Progenitor cell of endocrine pancreas (in vitro differentiated cells): ENCODE measurements at regions not wholly inside any gene's neighbourhood (a gene's known extent, or its start where the extent isn't known, plus 50 kb on each side); places are given as distances from the start of the nearest gene placed in this dataset.
"Not testable (repeated sequence)": the region's sequence is repeated elsewhere in the genome, so short reads cannot be mapped to it uniquely, and the experiment has no call there.

Experiments
- DNase-seq: peaks from one replicate; pipeline ENCODE4 v3.0.0; 2021; ENCODE audit warnings: low spot score; ENCODE audit not compliant: unreplicated experiment
- H3K27ac Mint-ChIP-seq: 2 replicates; pipeline ENCODE4 v1.8.0; 2021; ENCODE audit warnings: mild to moderate bottlenecking, moderate library complexity, mixed read lengths
- H3K27me3 Mint-ChIP-seq: 2 replicates; pipeline ENCODE4 v1.8.0; 2021; ENCODE audit warnings: mixed read lengths
- H3K36me3 Mint-ChIP-seq: 2 replicates; pipeline ENCODE4 v1.8.0; 2022; ENCODE audit warnings: mixed read lengths; ENCODE audit not compliant: insufficient read depth
- H3K4me1 Mint-ChIP-seq: 2 replicates; pipeline ENCODE4 v1.8.0; 2021; ENCODE audit warnings: low read depth, mixed read lengths
- H3K4me3 Mint-ChIP-seq: 2 replicates; pipeline ENCODE4 v1.8.0; 2021; ENCODE audit warnings: low read depth, mild to moderate bottlenecking, moderate library complexity, mixed read lengths
- H3K9me3 Mint-ChIP-seq: 2 replicates; pipeline ENCODE4 v1.8.0; 2021; ENCODE audit warnings: low read depth, mixed read lengths
- TF ChIP-seq, protein P1 (sequence below): fragments of 200-600 bp; sonication (generic); IDR thresholded peaks from one replicate; pipeline ENCODE4 v1.5.0; 2021; ENCODE audit warnings: antibody characterized with exemption, mild to moderate bottlenecking; ENCODE audit not compliant: unreplicated experiment

DNA sequence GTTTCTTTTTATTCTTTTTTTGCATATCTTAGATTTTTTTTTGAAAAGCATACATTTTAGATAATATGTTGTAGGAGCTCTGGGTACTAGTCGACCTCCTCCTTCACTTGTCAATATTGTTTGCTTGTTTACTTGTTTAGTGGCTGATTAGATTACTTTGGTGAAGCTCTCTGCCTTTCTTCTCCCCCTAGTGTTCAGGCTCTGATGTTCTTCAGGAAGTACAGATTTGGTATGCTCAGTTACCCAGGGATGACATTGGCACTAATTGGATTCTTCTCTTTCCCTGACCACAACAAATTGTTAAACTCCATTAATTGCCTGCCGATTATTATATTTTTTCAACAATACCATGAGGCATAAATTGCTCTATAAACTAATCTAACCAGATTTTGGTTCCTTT is 491.2 kb downstream of the SUCLG1 start:
- Mint-ChIP-seq H3K9me3 (peaks cover 4% of the 10 kb centered on the region), H3K27me3 (no peaks in the 10 kb centered on the region), H3K4me1 (peaks cover 2% of the 10 kb centered on the region), H3K27ac (no peak overlapping the region), H3K36me3 (no peaks in the 10 kb centered on the region), H3K4me3 (no peak overlapping the region)
- TF ChIP-seq, protein P1, sequence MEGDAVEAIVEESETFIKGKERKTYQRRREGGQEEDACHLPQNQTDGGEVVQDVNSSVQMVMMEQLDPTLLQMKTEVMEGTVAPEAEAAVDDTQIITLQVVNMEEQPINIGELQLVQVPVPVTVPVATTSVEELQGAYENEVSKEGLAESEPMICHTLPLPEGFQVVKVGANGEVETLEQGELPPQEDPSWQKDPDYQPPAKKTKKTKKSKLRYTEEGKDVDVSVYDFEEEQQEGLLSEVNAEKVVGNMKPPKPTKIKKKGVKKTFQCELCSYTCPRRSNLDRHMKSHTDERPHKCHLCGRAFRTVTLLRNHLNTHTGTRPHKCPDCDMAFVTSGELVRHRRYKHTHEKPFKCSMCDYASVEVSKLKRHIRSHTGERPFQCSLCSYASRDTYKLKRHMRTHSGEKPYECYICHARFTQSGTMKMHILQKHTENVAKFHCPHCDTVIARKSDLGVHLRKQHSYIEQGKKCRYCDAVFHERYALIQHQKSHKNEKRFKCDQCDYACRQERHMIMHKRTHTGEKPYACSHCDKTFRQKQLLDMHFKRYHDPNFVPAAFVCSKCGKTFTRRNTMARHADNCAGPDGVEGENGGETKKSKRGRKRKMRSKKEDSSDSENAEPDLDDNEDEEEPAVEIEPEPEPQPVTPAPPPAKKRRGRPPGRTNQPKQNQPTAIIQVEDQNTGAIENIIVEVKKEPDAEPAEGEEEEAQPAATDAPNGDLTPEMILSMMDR = peak; percentile 41
- no peak for DNase-seq

DNA sequence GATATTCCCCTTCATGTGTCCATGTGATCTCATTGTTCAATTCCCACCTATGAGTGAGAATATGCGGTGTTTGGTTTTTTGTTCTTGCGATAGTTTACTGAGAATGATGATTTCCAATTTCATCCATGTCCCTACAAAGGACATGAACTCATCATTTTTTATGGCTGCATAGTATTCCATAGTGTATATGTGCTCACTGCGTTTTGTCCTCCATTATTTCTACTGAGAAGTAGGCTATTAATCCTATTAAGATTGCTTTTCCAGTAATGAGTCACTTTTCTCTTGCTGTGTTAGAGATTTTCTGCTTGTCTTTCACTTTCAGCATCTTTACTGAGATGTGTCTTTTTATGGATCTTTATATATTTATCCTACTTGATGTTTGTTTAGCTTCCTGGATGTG is 492.1 kb downstream of the SUCLG1 start:
- not testable (repeated sequence) for H3K36me3 Mint-ChIP-seq, H3K27ac Mint-ChIP-seq, DNase-seq, H3K4me3 Mint-ChIP-seq, H3K27me3 Mint-ChIP-seq, H3K4me1 Mint-ChIP-seq, H3K9me3 Mint-ChIP-seq

DNA sequence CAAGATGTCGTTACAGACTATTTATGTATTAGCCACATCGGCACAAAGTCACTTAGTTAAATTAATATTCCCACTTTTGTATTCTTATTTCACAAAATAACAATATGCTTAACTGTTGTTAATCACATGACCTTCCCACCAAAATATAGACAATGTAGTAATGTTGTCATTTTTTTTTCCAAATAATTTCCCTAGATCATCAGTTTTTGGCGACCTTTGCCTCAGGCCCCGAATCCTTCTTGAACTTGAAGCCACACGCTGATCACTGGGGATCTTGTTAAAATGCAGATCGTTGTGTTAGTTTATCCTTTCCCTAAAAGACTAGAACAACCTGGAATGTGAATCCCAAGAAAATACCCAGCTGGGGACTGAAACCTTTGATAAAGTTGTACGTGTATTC is 497.6 kb downstream of the SUCLG1 start:
- DNase-seq = no peak
- Mint-ChIP-seq H3K27me3 (no peaks in the 10 kb centered on the region), H3K4me3 (no peak overlapping the region), H3K4me1 (no peaks in the 10 kb centered on the region), H3K9me3 (no peaks in the 10 kb centered on the region), H3K27ac (no peak overlapping the region), H3K36me3 (no peaks in the 10 kb centered on the region)
- TF ChIP-seq, protein P1 = no peak

DNA sequence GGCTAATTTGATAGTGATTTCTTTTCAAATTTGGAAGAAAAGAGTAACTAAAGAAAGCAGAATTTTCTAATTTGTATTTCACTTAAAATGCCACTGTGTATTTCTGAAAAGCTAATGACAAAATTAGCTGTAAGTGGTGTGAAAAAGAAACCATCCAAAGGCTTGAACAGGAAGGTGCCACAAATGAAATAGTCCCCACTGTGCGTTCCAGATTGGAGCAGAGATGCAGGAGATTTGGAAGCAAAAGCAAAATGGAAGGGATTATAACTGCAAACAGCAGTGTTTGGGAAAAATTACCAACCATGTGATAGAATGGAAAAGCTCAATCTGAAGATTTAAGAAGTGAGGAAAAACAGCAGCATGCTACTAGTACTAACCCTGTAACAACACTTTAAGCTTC is 498.7 kb downstream of the SUCLG1 start:
- Mint-ChIP-seq H3K27me3 (no peaks in the 10 kb centered on the region), H3K9me3 (no peaks in the 10 kb centered on the region), H3K4me3 (no peak overlapping the region), H3K4me1 (no peaks in the 10 kb centered on the region), H3K27ac (no peak overlapping the region), H3K36me3 (no peaks in the 10 kb centered on the region)
- TF ChIP-seq, protein P1 = no peak
- no peak for DNase-seq

DNA sequence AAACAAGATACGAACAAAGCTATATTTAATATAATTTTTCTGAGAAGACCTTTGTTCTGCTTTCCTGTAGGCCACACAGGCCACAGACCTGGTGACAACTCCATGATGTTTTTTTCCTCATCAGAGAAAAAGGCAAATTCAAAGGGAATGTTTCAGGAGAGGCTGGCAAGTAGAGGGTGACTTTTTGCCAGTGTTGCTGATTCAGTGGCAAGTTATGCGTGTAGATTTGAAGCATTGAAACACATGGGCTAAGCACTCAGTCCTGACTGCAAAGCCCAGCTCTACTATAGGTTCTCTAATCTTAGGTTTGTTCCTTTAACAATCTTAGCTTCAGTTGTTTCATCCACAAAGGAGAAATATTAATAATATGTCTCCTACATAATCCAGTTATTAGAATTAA is 499.8 kb downstream of the SUCLG1 start:
- H3K9me3 Mint-ChIP-seq = no peaks in the 10 kb centered on the region
- H3K4me3 Mint-ChIP-seq = no peak overlapping the region
- H3K36me3 Mint-ChIP-seq = no peaks in the 10 kb centered on the region
- H3K27ac Mint-ChIP-seq = no peak overlapping the region
- no peaks in the 10 kb centered on the region for H3K4me1 Mint-ChIP-seq
- DNase-seq = no peak
- no peaks in the 10 kb centered on the region for H3K27me3 Mint-ChIP-seq
- TF ChIP-seq, protein P1 = no peak

DNA sequence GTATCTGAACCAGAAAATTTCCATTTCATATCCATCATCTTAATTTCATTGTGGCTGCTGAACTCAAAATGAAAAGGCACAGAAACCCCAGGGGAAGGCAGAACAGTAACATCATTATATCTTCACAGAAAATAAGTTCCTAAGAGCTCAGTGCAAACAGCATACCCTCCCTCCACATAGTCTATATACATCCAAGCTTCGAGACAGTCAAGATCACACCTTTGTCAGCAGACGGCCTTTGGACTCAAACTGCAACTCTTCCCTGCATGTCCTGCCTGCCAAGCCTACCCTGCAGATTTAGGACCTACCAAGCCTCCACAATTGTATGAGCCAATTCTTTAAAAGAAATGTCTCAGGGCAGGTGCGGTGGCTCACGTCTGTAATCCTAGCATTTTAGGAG is 502.1 kb downstream of the SUCLG1 start:
- Mint-ChIP-seq H3K9me3 (no peaks in the 10 kb centered on the region), H3K36me3 (no peaks in the 10 kb centered on the region), H3K4me3 (no peak overlapping the region), H3K27ac (no peak overlapping the region), H3K4me1 (peaks cover 8% of the 10 kb centered on the region), H3K27me3 (no peaks in the 10 kb centered on the region)
- TF ChIP-seq, protein P1 = no peak
- DNase-seq = no peak
